HG03432 (cell line): ENCODE measurements at regions not wholly inside any gene's neighbourhood (a gene's known extent, or its start where the extent isn't known, plus 50 kb on each side); places are given as distances from the start of the nearest gene placed in this dataset.
"Not testable (repeated sequence)": the region's sequence is repeated elsewhere in the genome, so short reads cannot be mapped to it uniquely, and the experiment has no call there.

Source experiments
- ATAC-seq: cut with Tn5 transposase; IDR thresholded peaks from one replicate; pipeline ENCODE4 v1.9.1; 2021; ENCODE audit warnings: mild to moderate bottlenecking, moderate library complexity; ENCODE audit not compliant: unreplicated experiment

DNA sequence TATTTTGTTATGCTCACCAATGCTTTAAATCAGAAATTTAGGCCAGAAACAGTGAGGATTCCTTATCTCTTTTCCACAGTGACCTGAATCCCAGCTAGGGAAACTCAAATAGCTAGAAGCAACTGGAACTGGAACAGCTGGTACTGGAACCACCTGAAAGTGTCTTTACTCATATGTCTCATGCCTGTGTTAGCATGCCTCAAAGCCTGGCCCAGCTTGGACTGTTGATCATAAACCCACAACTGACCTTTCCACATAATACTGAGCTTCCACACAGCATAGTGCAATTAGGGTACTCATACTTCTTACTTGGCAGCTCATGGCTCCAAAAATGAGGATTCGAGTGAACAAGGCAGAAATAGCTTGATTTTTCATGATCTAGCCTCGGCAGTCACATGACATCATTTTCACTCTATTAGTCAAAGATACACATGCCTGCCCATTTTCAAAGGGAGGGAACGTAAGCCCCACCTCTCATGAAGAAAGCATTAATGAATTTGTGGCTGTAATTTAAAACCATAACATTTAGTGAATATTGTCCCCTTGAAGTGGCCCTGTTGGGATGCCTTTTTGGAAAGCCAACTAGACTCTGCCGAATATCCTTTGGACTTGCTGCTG, 80.8 kb upstream of the ACSL1 start:
- ATAC-seq, result no peak

DNA sequence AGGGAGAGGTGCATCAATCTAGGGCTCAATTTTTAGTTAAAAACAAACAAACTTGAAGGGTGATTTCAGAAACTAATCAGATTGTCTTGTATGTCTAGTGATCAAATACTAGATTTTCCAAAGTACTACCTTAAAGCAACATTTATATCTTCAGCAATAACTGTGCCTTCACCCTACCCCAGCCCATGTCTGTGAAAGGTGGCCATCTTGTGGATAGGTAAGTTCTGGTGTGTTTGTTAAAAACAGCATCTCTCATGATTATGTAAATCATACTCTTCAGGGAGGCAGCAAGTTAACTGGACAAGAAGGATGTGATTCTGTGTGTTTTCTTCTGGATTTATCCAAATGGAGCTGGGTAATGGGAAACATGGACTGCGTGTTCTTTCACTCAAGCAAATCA, 81.4 kb upstream of the ACSL1 start:
- ATAC-seq, result peak; percentile 49

DNA sequence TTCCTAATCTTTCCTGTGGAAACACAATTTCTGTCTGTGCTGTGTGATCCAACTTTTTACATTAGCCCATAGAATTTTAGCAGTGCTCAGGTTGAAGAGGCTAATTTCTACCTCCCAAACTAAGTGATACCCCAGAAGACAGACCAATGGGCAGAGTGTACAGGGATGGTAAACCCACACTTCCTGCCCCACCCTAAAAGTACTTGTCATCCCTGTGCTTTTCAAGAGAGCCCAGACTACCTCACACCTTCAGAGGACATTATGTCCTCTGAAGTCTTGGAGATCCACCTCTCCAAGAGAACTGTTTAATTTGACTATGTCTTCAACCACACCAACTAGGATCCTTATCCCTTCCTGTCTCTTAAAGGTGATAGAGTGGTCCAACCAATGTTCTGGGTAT, 82.0 kb upstream of the ACSL1 start:
- ATAC-seq, result no peak

DNA sequence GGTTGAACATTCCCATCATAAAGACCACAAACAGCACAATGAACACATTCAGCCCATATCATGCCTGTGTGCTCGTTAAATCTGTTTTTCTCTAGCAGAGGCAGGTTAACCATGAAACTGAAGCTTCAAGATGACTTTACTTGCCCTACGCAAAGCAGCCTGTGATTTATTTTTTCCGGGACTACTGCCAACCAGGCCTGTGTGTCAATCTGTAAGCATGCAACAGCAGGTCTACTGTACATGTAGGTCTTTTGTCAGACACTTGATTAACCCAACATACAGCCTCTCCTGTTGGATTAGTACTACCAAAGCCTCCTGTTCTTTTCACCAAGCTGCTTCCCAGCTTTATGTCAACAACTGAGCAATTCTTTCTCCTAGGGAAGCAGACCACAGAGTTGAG, 85.5 kb upstream of the ACSL1 start:
- no peak for ATAC-seq

DNA sequence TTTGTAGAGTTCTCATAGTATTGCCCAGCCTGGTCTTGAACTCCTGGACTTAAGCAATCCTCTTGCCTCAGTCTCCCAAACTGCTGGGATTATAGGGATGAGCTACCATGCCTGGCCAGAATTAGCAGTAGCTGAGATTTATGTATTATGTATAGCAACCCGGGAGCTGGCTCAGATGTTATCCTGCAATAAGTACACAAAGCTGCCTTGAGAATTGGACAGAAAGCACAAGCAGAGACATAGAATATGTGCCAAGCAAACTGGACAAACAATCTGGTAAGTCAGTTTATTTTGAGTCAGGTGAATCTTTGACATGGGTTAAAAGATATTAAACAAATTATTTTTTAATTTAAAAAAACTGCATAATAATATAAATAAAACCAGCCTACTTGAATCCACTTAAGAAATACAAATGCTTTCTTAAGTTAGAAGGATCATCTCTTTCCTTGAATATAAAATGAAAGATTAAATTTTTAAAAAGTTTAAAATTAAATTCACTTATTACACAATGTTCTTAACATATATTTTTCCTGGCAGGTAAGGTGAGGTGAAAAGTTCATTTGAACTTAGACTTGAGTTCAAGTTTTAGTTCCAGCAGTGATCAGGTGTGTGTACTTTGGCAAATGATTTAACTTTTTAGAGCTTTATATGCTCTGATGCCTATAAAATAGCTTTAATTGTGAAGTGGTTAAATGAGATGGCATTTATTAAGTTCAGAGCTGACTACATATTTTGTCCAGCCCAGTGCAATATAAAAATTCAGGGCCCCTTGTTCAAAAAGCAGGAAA, 87.8 kb upstream of the ACSL1 start:
- ATAC-seq, result no peak

DNA sequence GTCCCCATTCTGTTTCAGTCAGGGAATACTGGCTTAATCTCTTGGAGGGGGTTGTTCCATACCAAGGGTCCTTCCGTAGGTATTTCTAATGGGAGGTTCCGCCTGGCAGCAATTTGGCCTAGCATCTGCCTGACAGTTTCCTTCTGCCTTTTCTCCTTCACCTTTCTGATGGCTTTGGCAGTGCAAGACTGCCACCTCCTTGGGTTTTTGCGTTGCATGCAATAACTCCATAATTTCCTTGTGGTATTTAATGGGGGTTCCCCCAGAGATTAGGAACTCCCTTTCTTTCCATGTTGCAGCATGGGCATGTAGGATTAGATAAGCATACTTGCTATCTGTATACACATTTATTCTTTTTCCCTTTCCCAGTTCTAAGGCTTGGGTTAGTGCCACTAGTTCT, 93.0 kb upstream of the ACSL1 start:
- not testable (repeated sequence) for ATAC-seq

DNA sequence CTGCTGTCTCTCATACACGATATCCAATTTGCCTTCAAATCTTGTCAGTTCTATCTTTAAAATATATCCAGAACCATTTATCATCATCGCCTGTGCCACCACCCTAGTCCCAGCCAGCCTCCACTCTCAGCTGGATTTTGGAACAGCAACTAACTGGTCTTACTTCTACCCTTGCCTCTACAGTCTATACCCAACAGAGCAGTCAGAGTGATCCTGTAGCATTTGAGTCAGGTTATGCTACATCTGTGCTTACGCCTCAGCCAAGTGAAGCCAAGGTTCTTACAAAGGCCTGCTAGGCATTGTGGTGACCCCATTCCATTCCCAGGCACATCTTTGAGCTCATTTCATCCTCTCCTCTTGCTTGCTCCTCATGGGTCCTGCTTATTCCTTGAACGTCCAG, 95.7 kb upstream of the ACSL1 start:
- no peak for ATAC-seq

DNA sequence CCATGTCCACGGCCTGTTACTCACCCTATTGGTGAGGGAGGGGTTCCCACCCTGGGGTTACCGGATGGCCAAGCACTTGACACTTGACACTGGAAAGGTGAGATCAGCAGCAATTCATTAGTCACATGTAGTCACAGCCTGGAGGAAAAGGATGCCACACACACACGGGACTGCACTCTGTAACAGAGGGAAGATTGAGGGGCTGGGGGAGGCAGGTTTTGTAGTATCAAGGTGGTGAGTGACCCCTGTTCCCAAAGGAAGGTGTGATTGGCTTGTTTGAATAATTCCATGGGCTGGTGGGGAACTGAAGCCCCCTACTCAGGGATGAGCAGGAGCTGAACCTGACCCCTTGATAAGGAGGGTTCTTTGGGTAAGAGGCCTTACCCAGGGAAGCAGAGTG, 96.0 kb upstream of the HELT start:
- no peak for ATAC-seq

DNA sequence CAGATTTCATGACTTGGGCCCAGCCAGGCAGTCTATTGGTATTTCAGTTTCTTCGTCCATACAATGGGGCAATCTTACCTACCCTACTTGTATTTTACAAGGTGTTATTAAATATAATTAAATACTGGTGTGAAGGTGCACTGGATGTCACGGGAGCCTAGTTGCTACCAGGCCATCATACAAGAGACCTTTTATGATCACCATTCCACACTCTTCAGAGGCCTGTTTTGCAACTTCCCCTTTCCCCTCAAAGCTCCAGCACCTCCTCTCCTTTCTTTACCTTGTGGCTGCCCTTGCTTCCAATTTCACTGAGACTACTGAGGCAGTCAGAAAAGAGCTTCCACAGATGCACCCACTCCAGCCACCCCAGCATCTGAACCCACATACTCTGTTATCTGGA, 93.8 kb upstream of the HELT start:
- no peak for ATAC-seq

DNA sequence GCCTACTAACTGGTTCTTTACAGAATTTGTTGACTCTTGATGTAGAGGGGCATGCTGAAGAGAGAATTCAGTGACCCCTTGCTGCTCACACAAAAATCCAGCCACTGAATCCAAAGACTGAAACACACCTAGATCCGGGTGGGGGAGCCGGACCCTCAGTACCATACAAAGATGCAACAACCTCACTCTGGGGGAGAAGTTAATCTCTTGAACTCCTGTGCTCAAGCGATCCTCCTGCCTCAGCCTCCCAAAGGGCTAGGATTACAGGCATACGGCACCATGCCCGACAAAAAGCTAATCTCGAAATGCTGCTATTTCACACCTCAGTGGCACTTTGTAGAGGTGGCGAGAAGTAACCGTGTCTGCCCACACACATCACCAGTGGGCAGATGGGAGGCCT, 88.8 kb upstream of the HELT start:
- no peak for ATAC-seq

DNA sequence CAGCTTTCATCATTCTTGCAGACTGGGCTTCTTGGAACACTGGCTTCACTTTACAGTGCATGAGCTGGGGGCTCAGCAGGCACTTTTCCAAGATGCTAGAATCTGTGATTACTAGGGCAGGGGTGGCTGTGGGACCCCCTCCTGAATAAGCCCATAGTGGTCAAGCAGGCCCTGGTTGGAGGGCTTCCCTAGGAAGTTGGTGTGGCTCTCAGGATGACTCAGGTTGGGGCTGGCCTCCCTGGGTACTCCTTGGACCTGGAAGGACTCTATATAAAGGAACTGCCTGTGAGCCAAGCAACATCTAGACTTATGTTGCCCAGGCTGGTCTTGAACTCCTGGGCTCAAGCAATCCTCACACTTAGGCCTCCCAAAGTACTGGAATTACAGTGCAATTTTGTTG, 88.3 kb upstream of the HELT start:
- ATAC-seq, result no peak

DNA sequence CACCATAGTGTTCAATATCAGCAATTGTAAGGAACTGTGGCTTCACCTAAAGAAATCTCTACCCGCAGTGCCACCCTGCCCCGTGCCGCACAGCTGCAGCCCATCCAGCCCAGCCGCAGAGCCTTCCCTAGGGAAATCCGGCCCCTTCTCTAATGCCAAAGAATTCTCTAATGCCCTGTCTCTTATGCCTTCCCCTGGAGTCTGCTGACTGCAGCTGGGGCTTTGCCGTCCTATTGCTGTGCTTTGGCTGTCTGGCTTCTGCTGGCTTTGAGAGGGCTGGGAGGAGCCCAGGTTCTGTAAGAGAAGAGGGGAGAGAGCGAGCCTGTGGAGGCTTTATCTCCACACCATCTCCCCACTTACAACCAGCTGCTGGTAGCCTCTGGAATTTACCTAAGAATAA, 85.9 kb upstream of the HELT start:
- no peak for ATAC-seq

DNA sequence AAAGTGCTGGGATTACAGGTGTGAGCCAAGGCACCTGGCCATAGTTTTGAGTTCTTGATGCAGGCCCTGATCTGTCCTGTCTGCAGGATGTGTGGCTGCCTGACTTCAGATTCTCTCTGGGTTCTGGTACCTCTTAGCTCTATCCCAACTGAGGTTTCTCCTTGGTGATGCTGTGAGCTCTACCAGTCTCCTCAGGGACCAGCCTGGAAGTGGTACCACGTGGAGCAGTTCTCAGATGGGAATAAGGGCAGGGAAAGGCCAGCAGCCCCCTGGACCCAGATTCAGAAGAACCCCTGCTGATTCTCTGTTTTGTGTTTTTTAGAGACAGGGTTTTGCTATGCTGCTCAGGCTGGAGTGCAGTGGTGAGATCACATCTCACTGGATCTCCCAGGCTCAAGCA, 85.0 kb upstream of the HELT start:
- ATAC-seq, result no peak

DNA sequence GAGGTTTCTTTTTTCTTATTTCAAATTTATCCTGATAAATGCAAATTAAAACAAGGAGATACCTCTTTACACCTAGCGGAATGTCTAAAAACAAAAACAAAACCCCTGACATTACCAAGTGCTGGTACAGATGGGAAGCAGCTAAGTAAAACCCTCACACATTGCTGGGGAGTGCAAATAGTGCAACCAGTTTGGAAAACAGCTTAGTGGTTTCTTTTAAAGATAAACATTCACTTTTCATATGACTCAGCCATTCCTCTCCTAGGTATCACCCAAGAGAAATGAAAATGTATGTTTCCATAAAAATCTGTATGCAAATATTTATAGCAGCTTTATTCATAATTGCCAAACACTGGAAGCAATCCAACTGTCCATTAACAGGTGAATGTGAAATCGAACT, 84.1 kb upstream of the HELT start:
- no peak for ATAC-seq

DNA sequence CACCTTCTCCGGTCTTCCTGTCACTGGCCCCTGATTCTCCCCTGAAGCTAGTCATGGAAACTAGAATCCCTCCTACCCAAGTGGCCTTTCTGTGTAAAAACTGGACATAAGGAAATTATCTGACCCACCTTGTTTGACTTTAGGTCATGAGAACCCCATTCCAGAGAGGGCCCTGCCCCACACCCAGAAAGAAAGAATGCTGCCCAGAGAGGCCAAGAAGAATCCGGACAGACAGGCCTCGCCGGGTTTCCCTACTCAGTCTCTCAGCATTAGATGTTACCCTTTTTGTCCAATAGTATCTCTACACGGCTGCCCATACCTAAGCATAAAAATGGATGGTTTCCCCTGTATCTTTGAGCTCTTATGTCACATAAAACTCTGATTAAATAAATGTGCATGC, 83.3 kb upstream of the HELT start:
- no peak for ATAC-seq

DNA sequence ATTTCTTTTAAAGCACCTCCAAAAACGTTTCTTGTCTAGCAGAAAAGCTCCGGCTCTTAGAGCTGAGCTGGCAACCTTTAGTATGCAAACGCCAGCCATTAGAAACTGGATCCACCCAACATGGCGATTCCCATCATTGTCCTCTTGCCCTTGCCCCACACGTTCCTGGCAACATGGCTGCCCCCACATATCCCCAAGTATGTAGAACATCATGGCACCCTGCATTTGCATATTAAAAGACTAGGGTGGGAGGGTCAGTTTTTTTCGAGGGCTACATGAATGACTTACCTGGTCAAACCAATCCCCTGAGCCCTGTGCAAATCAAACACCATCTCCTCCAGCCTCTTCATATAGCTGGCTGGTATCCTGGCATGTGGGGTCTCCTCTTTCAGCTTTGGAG, 82.2 kb upstream of the HELT start:
- ATAC-seq, result no peak

DNA sequence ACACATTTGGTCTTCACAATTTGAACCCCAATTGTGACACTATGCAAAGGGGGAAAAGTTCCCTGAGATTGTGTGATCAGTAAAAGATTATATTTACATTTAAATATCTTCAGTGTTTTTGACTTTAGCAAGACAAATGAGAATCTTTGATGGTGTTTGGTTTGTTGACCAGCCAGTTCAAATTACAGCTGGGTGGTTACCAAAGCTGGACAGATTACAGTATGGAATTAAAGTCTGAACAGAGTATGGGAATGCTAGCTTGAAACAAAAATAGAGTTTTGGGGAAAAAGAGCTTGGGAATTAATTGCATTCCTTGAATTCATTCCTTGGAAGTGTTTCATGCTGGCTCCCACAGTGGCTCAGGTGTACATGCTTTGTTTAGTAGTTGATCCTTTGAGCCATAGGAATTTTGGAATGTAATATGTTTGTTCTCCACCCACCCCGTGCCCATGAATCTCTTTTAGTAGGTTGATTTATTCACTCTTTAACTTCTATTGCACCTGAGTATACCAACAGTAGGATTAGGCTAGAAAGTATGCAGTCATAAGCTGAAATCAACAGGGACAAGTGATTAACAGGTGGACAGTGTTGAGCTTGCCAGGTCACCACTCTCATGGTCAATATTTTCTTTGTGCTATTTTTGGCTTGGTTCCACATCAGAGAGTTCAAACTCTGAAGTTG, 81.1 kb upstream of the HELT start:
- no peak for ATAC-seq

DNA sequence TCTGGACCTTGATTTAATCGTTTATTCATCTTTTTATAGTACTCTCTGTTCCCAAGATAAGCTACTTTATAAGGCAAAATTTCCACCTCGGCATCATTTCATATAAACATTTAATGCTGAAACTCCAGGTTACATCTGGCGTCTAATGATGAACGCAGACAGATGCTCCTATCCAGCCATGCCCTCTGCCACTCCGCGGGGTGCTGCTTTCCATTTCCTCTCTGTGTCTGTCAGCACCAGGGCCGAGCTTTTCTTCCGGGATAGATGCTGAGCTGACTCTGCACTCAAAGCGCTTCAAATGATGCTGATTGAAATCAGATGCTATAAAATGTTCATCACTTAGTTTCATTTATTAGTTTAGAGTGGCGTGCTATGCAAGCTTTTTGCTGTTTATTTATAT, 80.5 kb upstream of the HELT start:
- ATAC-seq, result no peak

DNA sequence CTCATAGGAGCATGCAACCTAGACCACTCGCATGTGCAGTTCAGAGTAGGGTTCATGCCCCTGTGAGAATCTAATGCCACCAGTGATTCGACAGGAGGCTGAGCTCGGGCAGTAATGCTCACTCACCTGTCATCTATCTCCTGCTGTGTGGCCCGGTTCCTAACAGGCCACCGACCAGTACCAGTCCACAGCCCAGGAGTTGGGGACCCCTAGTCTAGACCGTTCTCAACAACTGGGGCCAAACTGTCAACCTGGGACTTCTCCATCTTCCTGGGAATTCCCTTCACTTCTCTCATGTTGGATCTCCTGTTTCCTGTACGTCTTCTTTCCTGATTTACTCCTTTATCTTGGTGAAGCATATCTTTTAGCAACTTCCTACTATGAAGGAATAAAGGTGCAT, 79.4 kb upstream of the HELT start:
- ATAC-seq, result no peak

DNA sequence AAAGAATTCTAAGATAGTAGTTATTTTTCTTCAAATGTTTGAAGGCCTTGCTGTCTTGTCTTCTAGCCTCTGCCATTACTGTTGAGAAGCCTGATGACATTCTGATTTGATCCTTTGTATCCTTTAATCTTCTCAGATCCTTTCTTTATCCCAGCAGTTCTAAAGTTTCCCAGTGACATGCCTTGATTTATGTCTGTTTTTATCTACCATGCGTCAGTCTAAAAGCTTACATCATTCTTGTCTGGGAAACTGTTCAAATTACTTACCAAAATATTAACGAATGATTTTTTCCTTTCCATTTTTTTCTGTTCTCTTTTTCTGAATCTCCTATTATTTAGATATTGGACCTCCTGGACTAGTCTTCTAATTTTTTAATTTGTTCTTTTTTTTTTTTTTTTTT, 78.3 kb upstream of the HELT start:
- ATAC-seq, result no peak

DNA sequence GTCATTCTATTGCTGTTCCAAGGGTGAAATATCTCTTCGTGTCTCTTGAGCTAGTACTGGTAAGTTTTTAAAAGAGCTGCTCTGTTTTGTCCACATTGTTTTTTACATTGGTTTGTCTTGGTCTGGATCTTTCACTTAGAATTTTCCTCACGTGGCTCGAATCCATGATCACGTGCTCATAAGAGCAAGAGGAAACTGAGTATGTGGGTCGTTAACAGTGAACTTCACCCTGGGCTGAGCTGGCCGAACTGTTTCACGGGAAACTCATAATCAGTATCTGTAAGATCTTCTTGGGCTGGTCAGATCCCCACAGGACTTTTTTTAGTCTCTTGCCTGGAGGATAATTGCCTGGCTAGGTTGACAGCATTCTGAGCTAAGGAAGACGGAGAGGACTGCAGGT, 77.8 kb upstream of the HELT start:
- no peak for ATAC-seq

DNA sequence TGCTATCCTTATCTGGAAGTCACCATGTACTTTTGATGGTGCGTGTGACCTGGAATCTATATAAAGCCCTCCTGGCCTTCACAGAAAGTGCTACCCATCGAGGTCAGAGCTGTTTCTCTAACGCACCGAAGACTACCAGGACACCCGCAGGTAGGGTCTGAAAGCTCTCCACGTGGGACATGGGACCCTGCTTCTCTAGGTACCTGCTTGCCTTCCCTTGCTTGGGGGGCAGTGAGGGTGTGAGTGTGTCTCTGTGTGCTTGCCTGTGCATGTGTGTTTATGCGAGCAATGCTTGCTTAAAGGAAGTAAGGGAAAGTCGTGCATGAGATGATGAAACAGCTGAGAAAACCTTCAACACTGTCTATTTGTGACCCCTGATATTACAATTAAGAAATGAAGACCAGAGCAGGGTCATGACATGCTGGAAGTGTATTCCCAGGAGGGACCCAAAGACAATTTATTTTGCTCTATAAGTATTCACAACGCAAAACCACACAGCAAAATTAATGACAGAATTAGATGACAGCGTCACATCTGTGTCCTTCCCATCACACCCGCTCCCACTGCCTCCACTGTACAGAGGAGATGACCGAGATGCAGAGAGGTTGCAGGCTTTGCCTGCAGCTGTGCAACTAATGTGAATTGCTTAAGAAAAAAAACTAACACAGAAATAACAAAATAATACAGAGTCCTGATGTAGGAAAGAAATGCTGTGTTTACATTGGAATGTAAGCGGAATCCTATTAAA, 76.4 kb upstream of the HELT start:
- no peak for ATAC-seq
